Keratinocyte (primary cell): ENCODE measurements at regions not wholly inside any gene's neighbourhood (a gene's known extent, or its start where the extent isn't known, plus 50 kb on each side); places are given as distances from the start of the nearest gene placed in this dataset.
A peak's percentile ranks its signal among the peaks of the same experiment; 100 is the strongest.
"Not testable (repeated sequence)": the region's sequence is repeated elsewhere in the genome, so short reads cannot be mapped to it uniquely, and the experiment has no call there.

Experiments
- DNase-seq: peaks from one replicate; pipeline ENCODE4 v3.0.0-alpha.2; 2011; ENCODE audit warnings: low read depth, missing footprints, low spot score
- FAIRE-seq: peaks from 2 replicates; lab custom pipeline; 2011; peaks lifted over from hg19 to GRCh38; lab: Jason Lieb, UNC
- H2AFZ ChIP-seq: 2 replicates; pipeline ENCODE4 v1.6.0; 2012; ENCODE audit warnings: low read length, control low read depth, inconsistent platforms; ENCODE audit not compliant: control insufficient read depth
- H3K27ac ChIP-seq: 2 replicates; pipeline ENCODE4 v1.5.1; 2011; ENCODE audit warnings: low read length; ENCODE audit not compliant: control insufficient read depth, insufficient read depth
- H3K27me3 ChIP-seq: 3 replicates; pipeline ENCODE4 v1.6.0; 2011; ENCODE audit warnings: low read length; ENCODE audit not compliant: control insufficient read depth, insufficient read depth; ENCODE audit errors: extremely low read depth
- H3K36me3 ChIP-seq, 2 experiments: 2 replicates in 1 of 2; 3 replicates in 1 of 2; pipeline ENCODE4 v1.5.1; 2011; ENCODE audit warnings: low read length in 2 of 2, mild to moderate bottlenecking in 1 of 2; ENCODE audit not compliant: control insufficient read depth in 2 of 2, insufficient read depth in 2 of 2; ENCODE audit errors: extremely low read depth in 1 of 2
- H3K4me1 ChIP-seq: 3 replicates; pipeline ENCODE4 v1.5.1; 2011; ENCODE audit warnings: low read length; ENCODE audit not compliant: control insufficient read depth, insufficient read depth; ENCODE audit errors: extremely low read depth
- H3K4me2 ChIP-seq: 3 replicates; pipeline ENCODE4 v1.6.0; 2011; ENCODE audit warnings: low read depth, low read length; ENCODE audit not compliant: control insufficient read depth, insufficient read depth; ENCODE audit errors: extremely low read depth
- H3K4me3 ChIP-seq, 3 experiments: fragments of 200-600 bp in 1 of 3; sonication (generic) in 1 of 3; 2 replicates in 2 of 3; 3 replicates in 1 of 3; pipeline ENCODE4 v1.5.1; 2011 to 2016; ENCODE audit warnings: low read length in 3 of 3, mild to moderate bottlenecking in 3 of 3, control low read depth in 2 of 3, inconsistent platforms in 1 of 3, low read depth in 1 of 3, mixed read lengths in 1 of 3, mixed run types in 1 of 3, moderate library complexity in 1 of 3; ENCODE audit not compliant: control insufficient read depth in 2 of 3, insufficient read depth in 2 of 3; ENCODE audit errors: extremely low read depth in 1 of 3
- H3K79me2 ChIP-seq: 2 replicates; pipeline ENCODE4 v1.6.0; 2012; ENCODE audit warnings: low read length; ENCODE audit not compliant: control insufficient read depth, insufficient read depth
- H3K9ac ChIP-seq: 3 replicates; pipeline ENCODE4 v1.6.0; 2011; ENCODE audit warnings: low read length; ENCODE audit not compliant: control insufficient read depth, insufficient read depth; ENCODE audit errors: extremely low read depth
- H3K9me1 ChIP-seq: 3 replicates; pipeline ENCODE4 v1.6.0; 2011; ENCODE audit warnings: low read length; ENCODE audit not compliant: control insufficient read depth, insufficient read depth; ENCODE audit errors: extremely low read depth
- H3K9me3 ChIP-seq: 2 replicates; pipeline ENCODE4 v1.5.1; 2012; ENCODE audit warnings: low read depth, low read length; ENCODE audit not compliant: control insufficient read depth
- H4K20me1 ChIP-seq: 3 replicates; pipeline ENCODE4 v1.6.0; 2011; ENCODE audit warnings: low read length; ENCODE audit not compliant: control insufficient read depth, insufficient read depth; ENCODE audit errors: extremely low read depth
- dilution Hi-C: fragments of 300-500 bp; cut with MboI; formaldehyde crosslinking; loops from one replicate; pipeline ENCODE4 v1.7.0; 2020; ENCODE audit warnings: low sequenced_read_pairs; ENCODE audit not compliant: extremely low pct_ligation_motif_present
- TF ChIP-seq, protein P1 (sequence below), 3 experiments: IDR thresholded peaks in 1 of 3; conservative IDR thresholded peaks in 1 of 3; optimal IDR thresholded peaks in 1 of 3; 2 replicates in 2 of 3; 3 replicates in 1 of 3; pipeline versions ENCODE3 to v1.5.1; 2011; ENCODE audit warnings: low read length in 3 of 3, mild to moderate bottlenecking in 3 of 3, moderate library complexity in 2 of 3, control low read depth in 1 of 3, inconsistent platforms in 1 of 3; ENCODE audit not compliant: insufficient read depth in 2 of 3; ENCODE audit errors: extremely low read depth in 1 of 3

DNA sequence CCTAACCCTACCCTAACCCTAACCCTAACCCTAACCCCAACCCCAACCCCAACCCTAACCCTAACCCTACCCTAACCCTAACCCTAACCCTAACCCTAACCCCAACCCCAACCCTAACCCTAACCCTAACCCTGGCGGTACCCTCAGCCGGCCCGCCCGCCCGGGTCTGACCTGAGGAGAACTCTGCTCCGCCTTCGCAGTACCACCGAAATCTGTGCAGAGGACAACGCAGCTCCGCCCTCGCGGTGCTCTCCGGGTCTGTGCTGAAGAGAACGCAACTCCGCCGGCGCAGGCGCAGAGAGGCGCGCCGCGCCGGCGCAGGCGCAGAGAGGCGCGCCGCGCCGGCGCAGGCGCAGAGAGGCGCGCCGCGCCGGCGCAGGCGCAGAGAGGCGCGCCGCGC lies 56.1 kb upstream of the IQSEC3 start:
- H3K27me3 ChIP-seq, H3K9me1 ChIP-seq, DNase-seq, H3K4me3 ChIP-seq, H4K20me1 ChIP-seq, H3K9me3 ChIP-seq, H3K9ac ChIP-seq, H3K36me3 ChIP-seq, H2AFZ ChIP-seq, H3K4me2 ChIP-seq, H3K79me2 ChIP-seq, FAIRE-seq, dilution Hi-C loops, H3K27ac ChIP-seq, H3K4me1 ChIP-seq: not testable (repeated sequence)

DNA sequence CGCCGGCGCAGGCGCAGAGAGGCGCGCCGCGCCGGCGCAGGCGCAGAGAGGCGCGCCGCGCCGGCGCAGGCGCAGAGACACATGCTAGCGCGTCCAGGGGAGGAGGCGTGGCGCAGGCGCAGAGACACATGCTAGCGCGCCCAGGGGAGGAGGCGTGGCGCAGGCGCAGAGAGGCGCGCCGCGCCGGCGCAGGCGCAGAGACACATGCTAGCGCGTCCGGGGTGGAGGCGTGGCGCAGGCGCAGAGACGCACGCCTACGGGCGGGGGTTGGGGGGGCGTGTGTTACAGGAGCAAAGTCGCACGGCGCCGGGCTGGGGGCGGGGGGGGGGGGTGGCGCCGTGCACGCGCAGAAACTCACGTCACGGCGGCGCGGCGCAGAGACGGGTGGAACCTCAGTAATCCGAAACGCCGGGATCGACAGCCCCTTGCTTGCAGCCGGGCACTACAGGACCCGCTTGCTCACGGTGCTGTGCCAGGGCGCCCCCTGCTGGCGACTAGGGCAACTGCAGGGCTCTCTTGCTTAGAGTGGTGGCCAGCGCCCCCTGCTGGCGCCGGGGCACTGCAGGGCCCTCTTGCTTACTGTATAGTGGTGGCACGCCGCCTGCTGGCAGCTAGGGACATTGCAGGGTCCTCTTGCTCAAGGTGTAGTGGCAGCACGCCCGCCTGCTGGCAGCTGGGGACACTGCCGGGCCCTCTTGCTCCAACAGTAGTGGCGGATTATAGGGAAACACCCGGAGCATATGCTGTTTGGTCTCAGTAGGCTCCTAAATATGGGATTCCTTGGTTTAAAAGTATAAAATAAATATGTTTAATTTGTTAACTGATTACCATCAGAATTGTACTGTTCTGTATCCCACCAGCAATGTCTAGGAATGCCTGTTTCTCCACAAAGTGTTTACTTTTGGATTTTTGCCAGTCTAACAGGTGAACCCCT lies 55.4 kb upstream of the IQSEC3 start:
- dilution Hi-C loops, result not testable (repeated sequence)

DNA sequence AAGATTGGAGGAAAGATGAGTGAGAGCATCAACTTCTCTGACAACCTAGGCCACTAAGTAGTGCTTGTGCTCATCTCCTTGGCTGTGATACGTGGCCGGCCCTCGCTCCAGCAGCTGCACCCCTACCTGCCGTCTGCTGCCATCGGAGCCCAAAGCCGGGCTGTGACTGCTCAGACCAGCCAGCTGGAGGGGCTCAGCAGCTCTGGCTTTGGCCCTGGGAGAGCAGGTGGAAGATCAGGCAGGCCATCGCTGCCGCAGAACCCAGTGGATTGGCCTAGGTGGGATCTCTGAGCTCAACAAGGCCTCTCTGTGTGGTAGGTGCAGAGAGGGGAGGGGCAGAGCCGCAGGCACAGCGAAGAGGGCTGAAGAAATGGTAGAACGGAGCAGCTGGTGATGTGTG lies 54.3 kb upstream of the IQSEC3 start:
- H3K79me2 ChIP-seq, H3K4me3 ChIP-seq, H3K36me3 ChIP-seq, DNase-seq, H3K9ac ChIP-seq, H3K4me2 ChIP-seq, dilution Hi-C loops, H3K27ac ChIP-seq, H2AFZ ChIP-seq, FAIRE-seq, H3K9me3 ChIP-seq, H3K9me1 ChIP-seq, H3K27me3 ChIP-seq, H3K4me1 ChIP-seq, H4K20me1 ChIP-seq: not testable (repeated sequence)

More for the DNA sequence above, 55.4 kb upstream of the IQSEC3 start:
- H2AFZ ChIP-seq, H3K79me2 ChIP-seq, H3K27me3 ChIP-seq, H3K9ac ChIP-seq, H3K27ac ChIP-seq, H4K20me1 ChIP-seq, H3K4me2 ChIP-seq, H3K4me1 ChIP-seq, H3K4me3 ChIP-seq, H3K36me3 ChIP-seq, H3K9me3 ChIP-seq, H3K9me1 ChIP-seq, FAIRE-seq, DNase-seq: not testable (repeated sequence)
- TF ChIP-seq, protein P1, sequence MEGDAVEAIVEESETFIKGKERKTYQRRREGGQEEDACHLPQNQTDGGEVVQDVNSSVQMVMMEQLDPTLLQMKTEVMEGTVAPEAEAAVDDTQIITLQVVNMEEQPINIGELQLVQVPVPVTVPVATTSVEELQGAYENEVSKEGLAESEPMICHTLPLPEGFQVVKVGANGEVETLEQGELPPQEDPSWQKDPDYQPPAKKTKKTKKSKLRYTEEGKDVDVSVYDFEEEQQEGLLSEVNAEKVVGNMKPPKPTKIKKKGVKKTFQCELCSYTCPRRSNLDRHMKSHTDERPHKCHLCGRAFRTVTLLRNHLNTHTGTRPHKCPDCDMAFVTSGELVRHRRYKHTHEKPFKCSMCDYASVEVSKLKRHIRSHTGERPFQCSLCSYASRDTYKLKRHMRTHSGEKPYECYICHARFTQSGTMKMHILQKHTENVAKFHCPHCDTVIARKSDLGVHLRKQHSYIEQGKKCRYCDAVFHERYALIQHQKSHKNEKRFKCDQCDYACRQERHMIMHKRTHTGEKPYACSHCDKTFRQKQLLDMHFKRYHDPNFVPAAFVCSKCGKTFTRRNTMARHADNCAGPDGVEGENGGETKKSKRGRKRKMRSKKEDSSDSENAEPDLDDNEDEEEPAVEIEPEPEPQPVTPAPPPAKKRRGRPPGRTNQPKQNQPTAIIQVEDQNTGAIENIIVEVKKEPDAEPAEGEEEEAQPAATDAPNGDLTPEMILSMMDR (optimal IDR thresholded peaks at IDR 0.05 in 1 of 3, IDR thresholded peaks at IDR 0.05 in 1 of 3, conservative IDR thresholded peaks at IDR 0.05 in 1 of 3; ENCODE audit: extremely low read depth in 1 of 3, insufficient read depth in 2 of 3, low read length in 3 of 3), result peak in 1 of 3 experiments; percentile 18

DNA sequence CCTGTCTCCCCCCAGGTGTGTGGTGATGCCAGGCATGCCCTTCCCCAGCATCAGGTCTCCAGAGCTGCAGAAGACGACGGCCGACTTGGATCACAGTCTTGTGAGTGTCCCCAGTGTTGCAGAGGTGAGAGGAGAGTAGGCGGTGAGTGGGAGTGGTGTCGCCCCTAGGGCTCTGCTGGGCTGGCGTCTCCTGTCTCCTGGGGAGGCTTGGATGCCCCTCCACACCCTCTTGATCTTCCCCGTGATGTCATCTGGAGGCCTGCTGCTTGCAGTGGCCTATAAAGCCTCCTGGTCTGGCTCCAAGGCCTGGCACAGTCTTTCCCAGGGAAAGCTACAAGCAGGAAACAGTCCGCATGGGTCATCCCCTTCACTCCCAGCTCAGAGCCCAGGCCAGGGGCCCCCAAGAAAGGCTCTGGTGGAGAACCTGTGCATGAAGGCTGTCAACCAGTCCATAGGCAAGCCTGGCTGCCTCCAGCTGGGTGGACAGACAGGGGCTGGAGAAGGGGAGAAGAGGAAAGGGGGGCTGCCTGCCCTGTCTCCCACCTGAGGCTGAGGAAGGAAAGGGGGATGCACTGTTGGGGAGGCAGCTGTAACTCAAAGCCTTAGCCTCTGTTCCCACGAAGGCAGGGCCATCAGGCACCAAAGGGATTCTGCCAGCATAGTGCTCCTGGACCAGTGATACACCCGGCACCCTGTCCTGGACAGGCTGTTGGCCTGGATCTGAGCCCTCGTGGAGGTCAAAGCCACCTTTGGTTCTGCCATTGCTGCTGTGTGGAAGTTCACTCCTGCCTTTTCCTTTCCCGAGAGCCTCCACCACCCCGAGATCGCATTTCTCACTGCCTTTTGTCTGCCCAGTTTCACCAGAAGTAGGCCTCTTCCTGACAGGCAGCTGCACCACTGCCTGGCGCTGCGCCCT lies 53.6 kb upstream of the IQSEC3 start:
- H3K9me3 ChIP-seq, FAIRE-seq, H2AFZ ChIP-seq, H3K27ac ChIP-seq, dilution Hi-C loops, H3K79me2 ChIP-seq, H3K9ac ChIP-seq, H3K36me3 ChIP-seq, H4K20me1 ChIP-seq, H3K27me3 ChIP-seq, H3K4me2 ChIP-seq, H3K9me1 ChIP-seq, DNase-seq, H3K4me3 ChIP-seq, H3K4me1 ChIP-seq: not testable (repeated sequence)
